H1 (cell line): ENCODE measurements at regions not wholly inside any gene's neighbourhood (a gene's known extent, or its start where the extent isn't known, plus 50 kb on each side); places are given as distances from the start of the nearest gene placed in this dataset.

Experiments
- CTCF ChIA-PET: fragments of 300-600 bp; sonication (Branson Sonifier 250); formaldehyde crosslinking; loops from one replicate; lab custom pipeline; 2021; ENCODE audit not compliant: partially characterized antibody; lab: Charles Lee
- POLR2A ChIA-PET: fragments of 300-600 bp; sonication (Branson Sonifier 250); formaldehyde crosslinking; loops from one replicate; lab custom pipeline; 2021; ENCODE audit warnings: inconsistent platforms; ENCODE audit not compliant: partially characterized antibody; lab: Charles Lee
- DNase-seq, 2 experiments: peaks; one replicate each; pipeline versions ENCODE4 v3.0.0 to v3.0.0-alpha.2; 2010 to 2022; ENCODE audit warnings: low spot score in 2 of 2, low read depth in 1 of 2, mixed read lengths in 1 of 2
- FAIRE-seq: peaks from 2 replicates; lab custom pipeline; 2011; peaks lifted over from hg19 to GRCh38; lab: Jason Lieb, UNC
- H2AFZ ChIP-seq: 2 replicates; pipeline ENCODE4 v1.8.1; 2012; ENCODE audit warnings: low read length, inconsistent platforms
- H2AK5ac ChIP-seq: 2 replicates; pipeline ENCODE4 v1.6.1; 2013; ENCODE audit warnings: low read depth, low read length
- H2BK120ac ChIP-seq: replicated peaks from 2 replicates; pipeline ENCODE3; 2013; ENCODE audit warnings: low read depth, low read length, inconsistent platforms
- H2BK12ac ChIP-seq: 2 replicates; pipeline ENCODE4 v1.6.1; 2013; ENCODE audit warnings: low read depth, low read length
- H2BK15ac ChIP-seq: 2 replicates; pipeline ENCODE4 v1.6.1; 2013; ENCODE audit warnings: low read length
- H2BK20ac ChIP-seq: 2 replicates; pipeline ENCODE4 v1.6.1; 2013; ENCODE audit warnings: low read length
- H2BK5ac ChIP-seq: 2 replicates; pipeline ENCODE4 v1.6.1; 2013; ENCODE audit warnings: low read depth, low read length
- H3K14ac ChIP-seq: 2 replicates; pipeline ENCODE4 v1.6.1; 2013; ENCODE audit warnings: inconsistent platforms; ENCODE audit not compliant: insufficient read length
- H3K18ac ChIP-seq: 2 replicates; pipeline ENCODE4 v1.6.1; 2013; ENCODE audit warnings: low read length; ENCODE audit errors: extremely low read depth
- H3K23ac ChIP-seq: 2 replicates; pipeline ENCODE4 v1.6.1; 2013; ENCODE audit warnings: inconsistent platforms; ENCODE audit not compliant: insufficient read length
- H3K23me2 ChIP-seq: 2 replicates; pipeline ENCODE4 v1.6.1; 2013; ENCODE audit warnings: low read depth, low read length
- H3K27ac ChIP-seq: 2 replicates; pipeline ENCODE4 v1.6.1; 2011; ENCODE audit warnings: low read depth, low read length, inconsistent platforms
- H3K27me3 ChIP-seq, 4 experiments: replicated peaks in 1 of 4; 1 replicate in 1 of 4; 2 replicates in 3 of 4; pipeline versions ENCODE4 v1.6.1 to v1.8.1; 2011 to 2013; ENCODE audit warnings: low read length in 3 of 4, mild to moderate bottlenecking in 3 of 4, inconsistent platforms in 2 of 4, mixed read lengths in 2 of 4, moderate library complexity in 1 of 4; ENCODE audit not compliant: control insufficient read depth in 3 of 4, insufficient read depth in 3 of 4; ENCODE audit errors: extremely low read depth in 1 of 4
- H3K36me3 ChIP-seq, 4 experiments: 2 replicates each; pipeline versions ENCODE4 v1.6.1 to v1.8.1; 2011 to 2013; ENCODE audit warnings: mild to moderate bottlenecking in 4 of 4, low read length in 3 of 4, moderate library complexity in 2 of 4, control low read depth in 1 of 4, inconsistent platforms in 1 of 4; ENCODE audit not compliant: insufficient read depth in 4 of 4, control insufficient read depth in 2 of 4
- H3K4ac ChIP-seq: replicated peaks from 2 replicates; pipeline ENCODE3; 2013; ENCODE audit warnings: low read length, low read depth, mixed read lengths, inconsistent platforms; ENCODE audit not compliant: insufficient read length
- H3K4me1 ChIP-seq, 4 experiments: replicated peaks in 1 of 4; 1 replicate in 1 of 4; 2 replicates in 3 of 4; pipeline versions ENCODE4 v1.6.1 to v1.8.1; 2011 to 2013; ENCODE audit warnings: low read length in 3 of 4, inconsistent platforms in 2 of 4, mixed read lengths in 1 of 4; ENCODE audit not compliant: insufficient read depth in 4 of 4, control insufficient read depth in 3 of 4
- H3K4me2 ChIP-seq, 2 experiments: 2 replicates each; pipeline versions ENCODE4 v1.6.1 to v1.8.1; 2011 to 2013; ENCODE audit warnings: low read depth in 2 of 2, low read length in 2 of 2, control low read depth in 1 of 2, inconsistent platforms in 1 of 2, mild to moderate bottlenecking in 1 of 2; ENCODE audit not compliant: insufficient read depth in 1 of 2
- H3K4me3 ChIP-seq, 4 experiments: fragments of 200-600, 300-600 bp in 1 of 4; sonication (generic), shearing (Covaris generic), sonication (Bioruptor Twin) in 1 of 4; 2 replicates each; pipeline versions ENCODE4 v1.5.1 to v1.8.1; 2011 to 2016; ENCODE audit warnings: low read length in 4 of 4, low read depth in 3 of 4, control low read depth in 2 of 4, inconsistent platforms in 2 of 4, mild to moderate bottlenecking in 2 of 4, mixed read lengths in 1 of 4, moderate library complexity in 1 of 4; ENCODE audit not compliant: insufficient read depth in 2 of 4; ENCODE audit errors: extremely low read depth in 1 of 4
- H3K56ac ChIP-seq: replicated peaks from 2 replicates; pipeline ENCODE3; 2013; ENCODE audit warnings: low read depth, mild to moderate bottlenecking, mixed read lengths, low read length, inconsistent platforms; ENCODE audit not compliant: insufficient read length
- H3K79me1 ChIP-seq: 2 replicates; pipeline ENCODE4 v1.6.1; 2013; ENCODE audit warnings: low read depth, low read length, control low read depth
- H3K79me2 ChIP-seq, 2 experiments: 2 replicates each; pipeline versions ENCODE4 v1.6.1 to v1.8.1; 2012 to 2013; ENCODE audit warnings: low read length in 2 of 2, mild to moderate bottlenecking in 2 of 2, inconsistent platforms in 1 of 2; ENCODE audit not compliant: insufficient read depth in 2 of 2, control insufficient read depth in 1 of 2
- H3K9ac ChIP-seq, 4 experiments: replicated peaks in 1 of 4; 1 replicate in 1 of 4; 2 replicates in 3 of 4; pipeline versions ENCODE4 v1.6.1 to v1.8.1; 2011 to 2013; ENCODE audit warnings: low read depth in 3 of 4, low read length in 3 of 4, control low read depth in 2 of 4, mild to moderate bottlenecking in 2 of 4, moderate library complexity in 2 of 4, inconsistent platforms in 1 of 4; ENCODE audit errors: extremely low read depth in 1 of 4
- H3K9me3 ChIP-seq, 2 experiments: 2 replicates each; pipeline versions ENCODE4 v1.6.1 to v1.8.1; 2012 to 2013; ENCODE audit warnings: mild to moderate bottlenecking in 2 of 2, moderate library complexity in 2 of 2, control low read depth in 1 of 2, inconsistent platforms in 1 of 2, low read depth in 1 of 2, low read length in 1 of 2, mixed read lengths in 1 of 2; ENCODE audit not compliant: insufficient read depth in 2 of 2
- H4K20me1 ChIP-seq, 2 experiments: replicated peaks in 1 of 2; 2 replicates each; pipeline versions ENCODE3 to v1.8.1; 2011 to 2013; ENCODE audit warnings: inconsistent platforms in 2 of 2, low read length in 2 of 2, mild to moderate bottlenecking in 1 of 2; ENCODE audit not compliant: insufficient read depth in 2 of 2, control insufficient read depth in 1 of 2
- H4K5ac ChIP-seq: 2 replicates; pipeline ENCODE4 v1.6.1; 2013; ENCODE audit warnings: low read length, low read depth, mixed read lengths, inconsistent platforms; ENCODE audit not compliant: insufficient read length
- H4K8ac ChIP-seq: 2 replicates; pipeline ENCODE4 v1.8.0; 2013; ENCODE audit warnings: mild to moderate bottlenecking, moderate library complexity, low read length, inconsistent platforms; ENCODE audit not compliant: insufficient read depth; ENCODE audit errors: extremely low read depth
- H4K91ac ChIP-seq: replicated peaks from 2 replicates; pipeline ENCODE3; 2013; ENCODE audit warnings: low read length, mixed read lengths, inconsistent platforms; ENCODE audit not compliant: insufficient read length
- CHD1 ChIP-seq: IDR thresholded peaks from 2 replicates; pipeline ENCODE4 v1.6.1; 2012; ENCODE audit warnings: low read depth, low read length, improper control_type of control experiment
- EP300 ChIP-seq, 2 experiments: IDR thresholded peaks; 1 replicate in 1 of 2; 2 replicates in 1 of 2; pipeline ENCODE4 v1.6.1; 2011 to 2012; ENCODE audit warnings: low read depth in 2 of 2, low read length in 2 of 2, mild to moderate bottlenecking in 2 of 2, borderline replicate concordance in 1 of 2, inconsistent platforms in 1 of 2, moderate library complexity in 1 of 2
- KDM1A ChIP-seq: fragments of 200-600, 300-600 bp; sonication (generic); IDR thresholded peaks from 2 replicates; pipeline ENCODE4 v1.7.1; 2016; ENCODE audit warnings: mild to moderate bottlenecking, low read length, borderline replicate concordance
- MAFK ChIP-seq: IDR thresholded peaks from 2 replicates; pipeline ENCODE4 v1.6.1; 2012; ENCODE audit warnings: low read depth, mild to moderate bottlenecking, improper control_type of control experiment, low read length
- POLR2A ChIP-seq, 2 experiments: IDR thresholded peaks; 1 replicate in 1 of 2; 2 replicates in 1 of 2; pipeline ENCODE4 v1.6.1; 2011; ENCODE audit warnings: low read depth in 2 of 2, low read length in 2 of 2, mild to moderate bottlenecking in 2 of 2; ENCODE audit errors: control extremely low read depth in 1 of 2
- POLR2AphosphoS5 ChIP-seq: IDR thresholded peaks from 2 replicates; pipeline ENCODE4 v1.6.1; 2011; ENCODE audit warnings: low read depth, low read length
- TBP ChIP-seq: IDR thresholded peaks from 2 replicates; pipeline ENCODE4 v1.6.1; 2011; ENCODE audit warnings: low read depth, low read length, improper control_type of control experiment
- ZNF274 ChIP-seq: IDR thresholded peaks from 2 replicates; pipeline ENCODE4 v1.7.0; 2012; ENCODE audit warnings: low read length, borderline replicate concordance; ENCODE audit errors: extremely low read depth
- WGBS, 2 experiments: shearing (Covaris generic) in 1 of 2; methylation state at CpG; one replicate each; pipeline versions ENCODE4 v1.1.6 to v1.1.7; 2013 to 2015; ENCODE audit warnings: low lambda C conversion rate in 2 of 2, mixed read lengths in 2 of 2, inconsistent platforms in 1 of 2, low coverage in 1 of 2, missing lambda C conversion rate in 1 of 2; ENCODE audit not compliant: insufficient replicate concordance in 2 of 2, insufficient coverage in 1 of 2, insufficient read length in 1 of 2; ENCODE audit errors: extremely low coverage in 1 of 2, missing lambda C conversion rate in 1 of 2; 5-methylcytosine and 5-hydroxymethylcytosine counted together
- TF ChIP-seq, protein P1 (sequence below): IDR thresholded peaks from 2 replicates; pipeline ENCODE4 v1.6.1; 2011; ENCODE audit warnings: low read depth, mild to moderate bottlenecking, low read length; ENCODE audit not compliant: insufficient read depth

DNA sequence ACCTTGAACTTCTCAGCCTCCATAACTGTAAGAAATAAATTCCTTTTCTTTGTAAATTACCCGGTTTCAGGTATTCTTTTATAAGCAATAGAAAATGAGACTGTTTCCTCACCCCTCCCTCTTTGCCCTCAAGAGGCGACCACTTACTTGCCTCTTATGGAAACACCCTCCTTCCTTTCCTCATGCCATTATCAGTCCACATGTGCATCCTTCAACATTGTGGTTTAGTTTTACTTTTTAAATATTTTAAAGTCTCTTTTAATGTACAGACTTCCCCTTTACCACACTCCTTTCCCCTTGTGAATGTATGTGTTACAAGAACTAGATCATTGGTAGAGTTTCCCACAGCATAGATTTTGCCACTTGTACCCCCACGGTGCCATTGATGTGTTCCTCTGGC is 202.4 kb upstream of the SIX2 start:
- H3K4ac ChIP-seq, result no peak overlapping the region
- H3K4me2 ChIP-seq, result no peak overlapping the region
- H3K4me3 ChIP-seq, result no peak overlapping the region
- no peak overlapping the region for H2BK12ac ChIP-seq
- no peaks in the 10 kb centered on the region for H3K79me1 ChIP-seq
- H3K23ac ChIP-seq, result no peak overlapping the region
- ChIA-PET POLR2A (no interaction called here), CTCF (no interaction called here)
- H3K23me2 ChIP-seq, result no peaks in the 10 kb centered on the region
- no peak overlapping the region for H2BK15ac ChIP-seq
- H3K27me3 ChIP-seq, result no peaks in the 10 kb centered on the region
- DNase-seq (no peak), FAIRE-seq (no peak)
- no peaks in the 10 kb centered on the region for H3K9me3 ChIP-seq
- H2BK5ac ChIP-seq, result no peak overlapping the region
- no peak overlapping the region for H4K91ac ChIP-seq
- H4K5ac ChIP-seq, result no peak overlapping the region
- H4K20me1 ChIP-seq, result no peaks in the 10 kb centered on the region
- no peak overlapping the region for H2BK120ac ChIP-seq
- H3K9ac ChIP-seq, result no peak overlapping the region
- 83% methylated on average over 3 of the region's 3 CpGs; no CpG with 5 or more reads in 1 of the 2 experiments for WGBS, 2 experiments
- no peak overlapping the region for H3K27ac ChIP-seq
- H3K79me2 ChIP-seq, result no peaks in the 10 kb centered on the region
- TF ChIP-seq POLR2AphosphoS5, result no peak
- no peak for TF ChIP-seq POLR2A (IDR thresholded peaks at IDR 0.05; ENCODE audit: control extremely low read depth in 1 of 2, low read depth in 2 of 2, low read length in 2 of 2)
- TF ChIP-seq, protein P1, sequence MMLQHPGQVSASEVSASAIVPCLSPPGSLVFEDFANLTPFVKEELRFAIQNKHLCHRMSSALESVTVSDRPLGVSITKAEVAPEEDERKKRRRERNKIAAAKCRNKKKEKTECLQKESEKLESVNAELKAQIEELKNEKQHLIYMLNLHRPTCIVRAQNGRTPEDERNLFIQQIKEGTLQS, result no peak
- no peak for TF ChIP-seq MAFK
- TF ChIP-seq TBP, result no peak
- no peak for TF ChIP-seq KDM1A
- TF ChIP-seq ZNF274, result no peak
- TF ChIP-seq CHD1, result no peak
- TF ChIP-seq EP300 (IDR thresholded peaks at IDR 0.05; ENCODE audit: borderline replicate concordance in 1 of 2, low read depth in 2 of 2, low read length in 2 of 2), result no peak
- H3K56ac ChIP-seq, result no peak overlapping the region
- H2AFZ ChIP-seq, result no peak overlapping the region
- H4K8ac ChIP-seq, result no peak overlapping the region
- no peak overlapping the region for H3K18ac ChIP-seq
- no peaks in the 10 kb centered on the region for H3K4me1 ChIP-seq
- no peak overlapping the region for H2BK20ac ChIP-seq
- no peaks in the 10 kb centered on the region for H3K36me3 ChIP-seq
- H2AK5ac ChIP-seq, result no peak overlapping the region
- no peak overlapping the region for H3K14ac ChIP-seq
